ENCODE measurements at regions not wholly inside any gene's neighbourhood (a gene's known extent, or its start where the extent isn't known, plus 50 kb on each side); places are given as distances from the start of the nearest gene placed in this dataset.
A peak's percentile ranks its signal among the peaks of the same experiment; 100 is the strongest.

- H3K27ac ChIP-seq (ENCODE audit: low read length): no peak overlapping the region
- H3K36me3 ChIP-seq (ENCODE audit: insufficient read depth, low read depth, low read length): no peaks in the 10 kb centered on the region
- peak overlapping the region; percentile 12; the same call in 1 of the 2 replicates for H3K4me3 ChIP-seq (ENCODE audit: low read length)
- H3K9me3 ChIP-seq (ENCODE audit: insufficient read depth, low read depth, low read length): no peaks in the 10 kb centered on the region
- no peak overlapping the region for H3K9ac ChIP-seq (ENCODE audit: low read depth, low read length)
- peaks cover 3% of the 10 kb centered on the region; the same call in 1 of the 2 replicates for H3K4me1 ChIP-seq (ENCODE audit: insufficient read depth, low read length)
- no peaks in the 10 kb centered on the region for H3K27me3 ChIP-seq (ENCODE audit: insufficient read depth, low read length)
Measured at GRCh38 chr2:67865917-67866316, 196.9 kb downstream of the C1D start.

- peaks cover 3% of the 10 kb centered on the region; the same call in 1 of the 2 replicates for H3K4me1 ChIP-seq (ENCODE audit: insufficient read depth, low read length)
- H3K9me3 ChIP-seq (ENCODE audit: insufficient read depth, low read depth, low read length): no peaks in the 10 kb centered on the region
- no peak overlapping the region for H3K9ac ChIP-seq (ENCODE audit: low read depth, low read length)
- no peaks in the 10 kb centered on the region for H3K27me3 ChIP-seq (ENCODE audit: insufficient read depth, low read length)
- H3K4me3 ChIP-seq (ENCODE audit: low read length): no peak overlapping the region
- no peak overlapping the region for H3K27ac ChIP-seq (ENCODE audit: low read length)
- no peaks in the 10 kb centered on the region for H3K36me3 ChIP-seq (ENCODE audit: insufficient read depth, low read depth, low read length)
Measured at GRCh38 chr2:67867735-67868134, 195.1 kb downstream of the C1D start.

- no peaks in the 10 kb centered on the region for H3K27me3 ChIP-seq (ENCODE audit: insufficient read depth, low read length)
- no peak overlapping the region for H3K9ac ChIP-seq (ENCODE audit: low read depth, low read length)
- H3K4me3 ChIP-seq (ENCODE audit: low read length): no peak overlapping the region
- H3K9me3 ChIP-seq (ENCODE audit: insufficient read depth, low read depth, low read length): no peaks in the 10 kb centered on the region
- no peaks in the 10 kb centered on the region for H3K36me3 ChIP-seq (ENCODE audit: insufficient read depth, low read depth, low read length)
- peaks cover under 1% of the 10 kb centered on the region; the same call in 1 of the 2 replicates for H3K4me1 ChIP-seq (ENCODE audit: insufficient read depth, low read length)
- H3K27ac ChIP-seq (ENCODE audit: low read length): no peak overlapping the region
Measured at GRCh38 chr2:67871686-67872412, 191.0 kb downstream of the C1D start.

GRCh38 chr2:67872481-67872880, 190.3 kb downstream of the C1D start:
- Histone ChIP-seq H3K27me3 (ENCODE audit: insufficient read depth, low read length) (no peaks in the 10 kb centered on the region), H3K9me3 (ENCODE audit: insufficient read depth, low read depth, low read length) (no peaks in the 10 kb centered on the region), H3K9ac (ENCODE audit: low read depth, low read length) (no peak overlapping the region), H3K4me3 (ENCODE audit: low read length) (no peak overlapping the region), H3K4me1 (ENCODE audit: insufficient read depth, low read length) (peaks cover 4% of the 10 kb centered on the region; the same call in 1 of the 2 replicates), H3K27ac (ENCODE audit: low read length) (no peak overlapping the region), H3K36me3 (ENCODE audit: insufficient read depth, low read depth, low read length) (no peaks in the 10 kb centered on the region)

GRCh38 chr2:67873916-67874315, 188.9 kb downstream of the C1D start:
- Histone ChIP-seq H3K36me3 (ENCODE audit: insufficient read depth, low read depth, low read length) (no peaks in the 10 kb centered on the region), H3K4me1 (ENCODE audit: insufficient read depth, low read length) (peaks cover 4% of the 10 kb centered on the region; the same call in 1 of the 2 replicates), H3K27ac (ENCODE audit: low read length) (no peak overlapping the region), H3K9ac (ENCODE audit: low read depth, low read length) (no peak overlapping the region), H3K4me3 (ENCODE audit: low read length) (no peak overlapping the region), H3K27me3 (ENCODE audit: insufficient read depth, low read length) (no peaks in the 10 kb centered on the region), H3K9me3 (ENCODE audit: insufficient read depth, low read depth, low read length) (no peaks in the 10 kb centered on the region)

GRCh38 chr2:67876176-67876575, 186.6 kb downstream of the C1D start:
- peaks cover 4% of the 10 kb centered on the region; the same call in 1 of the 2 replicates for H3K4me1 ChIP-seq (ENCODE audit: insufficient read depth, low read length)
- H3K27me3 ChIP-seq (ENCODE audit: insufficient read depth, low read length): no peaks in the 10 kb centered on the region
- H3K9me3 ChIP-seq (ENCODE audit: insufficient read depth, low read depth, low read length): no peaks in the 10 kb centered on the region
- H3K36me3 ChIP-seq (ENCODE audit: insufficient read depth, low read depth, low read length): no peaks in the 10 kb centered on the region
- H3K4me3 ChIP-seq (ENCODE audit: low read length): no peak overlapping the region
- H3K27ac ChIP-seq (ENCODE audit: low read length): no peak overlapping the region
- no peak overlapping the region for H3K9ac ChIP-seq (ENCODE audit: low read depth, low read length)

- no peak overlapping the region for H3K9ac ChIP-seq (ENCODE audit: low read depth, low read length)
- H3K27ac ChIP-seq (ENCODE audit: low read length): no peak overlapping the region
- H3K36me3 ChIP-seq (ENCODE audit: insufficient read depth, low read depth, low read length): no peaks in the 10 kb centered on the region
- H3K4me1 ChIP-seq (ENCODE audit: insufficient read depth, low read length): peaks cover 4% of the 10 kb centered on the region; the same call in 1 of the 2 replicates
- no peaks in the 10 kb centered on the region for H3K27me3 ChIP-seq (ENCODE audit: insufficient read depth, low read length)
- no peak overlapping the region for H3K4me3 ChIP-seq (ENCODE audit: low read length)
- H3K9me3 ChIP-seq (ENCODE audit: insufficient read depth, low read depth, low read length): no peaks in the 10 kb centered on the region
Measured at GRCh38 chr2:67877301-67877700, 185.5 kb downstream of the C1D start.

GRCh38 chr2:67878743-67879142, 184.1 kb downstream of the C1D start:
- Histone ChIP-seq H3K9me3 (ENCODE audit: insufficient read depth, low read depth, low read length) (no peaks in the 10 kb centered on the region), H3K4me3 (ENCODE audit: low read length) (no peak overlapping the region), H3K27me3 (ENCODE audit: insufficient read depth, low read length) (no peaks in the 10 kb centered on the region), H3K4me1 (ENCODE audit: insufficient read depth, low read length) (peaks cover 4% of the 10 kb centered on the region; the same call in 1 of the 2 replicates), H3K9ac (ENCODE audit: low read depth, low read length) (no peak overlapping the region), H3K36me3 (ENCODE audit: insufficient read depth, low read depth, low read length) (no peaks in the 10 kb centered on the region), H3K27ac (ENCODE audit: low read length) (no peak overlapping the region)

GRCh38 chr2:67879586-67880290, 183.1 kb downstream of the C1D start:
- Histone ChIP-seq H3K9me3 (ENCODE audit: insufficient read depth, low read depth, low read length) (no peaks in the 10 kb centered on the region), H3K27ac (ENCODE audit: low read length) (no peak overlapping the region)

GRCh38 chr2:67880291-67880761, 182.5 kb downstream of the C1D start:
- peaks cover 4% of the 10 kb centered on the region; the same call in 1 of the 2 replicates for H3K4me1 ChIP-seq (ENCODE audit: insufficient read depth, low read length)
- H3K27me3 ChIP-seq (ENCODE audit: insufficient read depth, low read length): no peaks in the 10 kb centered on the region

More at GRCh38 chr2:67879586-67880290, 183.1 kb downstream of the C1D start:
- no peak overlapping the region for H3K9ac ChIP-seq (ENCODE audit: low read depth, low read length)
- H3K4me3 ChIP-seq (ENCODE audit: low read length): no peak overlapping the region
- peaks cover 4% of the 10 kb centered on the region; the same call in 1 of the 2 replicates for H3K4me1 ChIP-seq (ENCODE audit: insufficient read depth, low read length)
- H3K36me3 ChIP-seq (ENCODE audit: insufficient read depth, low read depth, low read length): no peaks in the 10 kb centered on the region
- no peaks in the 10 kb centered on the region for H3K27me3 ChIP-seq (ENCODE audit: insufficient read depth, low read length)

GRCh38 chr2:67881816-67882215, 181.0 kb downstream of the C1D start:
- Histone ChIP-seq H3K9ac (ENCODE audit: low read depth, low read length) (no peak overlapping the region), H3K9me3 (ENCODE audit: insufficient read depth, low read depth, low read length) (no peaks in the 10 kb centered on the region), H3K36me3 (ENCODE audit: insufficient read depth, low read depth, low read length) (no peaks in the 10 kb centered on the region), H3K4me1 (ENCODE audit: insufficient read depth, low read length) (peaks cover 4% of the 10 kb centered on the region; the same call in 1 of the 2 replicates), H3K4me3 (ENCODE audit: low read length) (no peak overlapping the region), H3K27me3 (ENCODE audit: insufficient read depth, low read length) (no peaks in the 10 kb centered on the region), H3K27ac (ENCODE audit: low read length) (no peak overlapping the region)

More at GRCh38 chr2:67880291-67880761, 182.5 kb downstream of the C1D start:
- H3K27ac ChIP-seq (ENCODE audit: low read length): no peak overlapping the region
- H3K9me3 ChIP-seq (ENCODE audit: insufficient read depth, low read depth, low read length): no peaks in the 10 kb centered on the region
- H3K36me3 ChIP-seq (ENCODE audit: insufficient read depth, low read depth, low read length): no peaks in the 10 kb centered on the region
- no peak overlapping the region for H3K9ac ChIP-seq (ENCODE audit: low read depth, low read length)
- H3K4me3 ChIP-seq (ENCODE audit: low read length): no peak overlapping the region

All from iPS-20b (cell line).